Right ventricle myocardium inferior (tissue), 1 donor: ENCODE measurements at regions not wholly inside any gene's neighbourhood (a gene's known extent, or its start where the extent isn't known, plus 50 kb on each side); places are given as distances from the start of the nearest gene placed in this dataset.
"Not testable (repeated sequence)": the region's sequence is repeated elsewhere in the genome, so short reads cannot be mapped to it uniquely, and the experiment has no call there.

Experiments used
- ATAC-seq: fragments of 200-7000 bp; cut with Tn5 transposase; one replicate; pipeline ENCODE4 v1.9.1; 2020; ENCODE audit warnings: mild to moderate bottlenecking, moderate library complexity
- DNase-seq: peaks from one replicate; pipeline ENCODE4 v3.0.0; 2021; ENCODE audit errors: missing footprints
- intact Hi-C: fragments of 100-400 bp; cut with DNase I; formaldehyde crosslinking; loops from one replicate; pipeline ENCODE4 v1.11.0; 2022
- donor health status: DM: no; HTN: yes; CAD: no; lungs with severe emphysema.

DNA sequence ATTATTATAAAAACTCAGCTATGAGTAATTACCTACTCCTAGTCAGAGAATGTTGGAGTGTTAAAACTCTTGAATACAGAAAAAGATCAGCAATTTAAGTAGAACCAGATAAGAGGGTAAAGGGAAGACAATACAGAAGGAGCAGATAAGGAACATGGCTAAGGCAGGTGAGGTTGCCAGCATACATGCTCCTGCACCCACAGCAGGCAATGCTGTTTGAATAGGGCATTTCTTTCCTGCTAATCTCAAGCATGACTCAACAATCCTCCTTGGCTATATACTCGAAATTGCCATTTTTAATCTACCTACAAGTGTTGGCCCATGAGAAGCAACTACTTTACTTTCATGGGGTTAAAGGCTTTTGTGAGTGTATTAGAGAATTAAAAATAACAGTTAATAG lies 494.5 kb downstream of the DIPK2A start:
- intact Hi-C loops = no loop called here
- DNase-seq = no peak
- no peak for ATAC-seq

DNA sequence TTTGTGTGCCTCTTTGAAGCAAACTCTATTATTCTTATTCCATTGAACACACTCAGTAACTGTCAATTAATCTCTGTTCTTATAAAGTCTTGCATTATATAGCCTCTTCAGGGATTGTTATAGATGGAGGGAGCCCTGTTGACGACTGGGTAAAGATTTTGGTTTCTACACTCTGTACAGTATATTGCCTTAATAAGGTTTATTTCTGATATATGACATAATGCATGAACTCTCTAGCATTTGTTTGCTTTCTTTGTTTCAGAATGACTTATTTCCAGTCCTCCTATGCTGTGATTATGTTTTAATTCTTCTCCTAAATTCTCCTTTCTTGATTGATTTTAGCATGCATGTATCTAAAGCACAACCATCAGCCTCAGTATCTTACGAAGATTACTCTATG lies 494.9 kb downstream of the DIPK2A start:
- DNase-seq (no peak), ATAC-seq (no peak)
- intact Hi-C loops = no loop called here

- DNase-seq = no peak
- intact Hi-C loops = no loop called here
- ATAC-seq = no peak
These were observed 499.0 kb downstream of the DIPK2A start for GRCh38 chr3:144470666-144471065.

DNA sequence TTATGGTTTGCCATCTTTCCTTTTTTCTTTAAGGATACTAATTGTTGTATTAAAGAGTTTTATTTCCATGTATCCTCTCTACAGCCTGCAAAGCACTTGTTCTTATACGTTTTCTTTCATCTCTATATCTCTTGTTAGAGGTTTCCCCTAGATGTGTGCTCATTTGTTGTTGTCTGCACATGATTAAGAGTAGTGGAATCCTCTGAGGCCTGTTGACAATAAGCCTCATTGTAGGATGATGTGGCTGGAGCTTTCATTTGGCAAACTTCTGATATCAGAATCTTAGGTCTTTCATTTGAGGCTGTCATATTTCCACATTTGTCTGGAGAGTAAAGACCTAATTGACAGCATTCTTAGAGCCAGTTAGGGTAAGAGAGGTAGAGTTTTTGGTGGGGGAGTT lies 506.0 kb downstream of the DIPK2A start:
- ATAC-seq (no peak), DNase-seq (no peak)
- intact Hi-C loops = no loop called here

DNA sequence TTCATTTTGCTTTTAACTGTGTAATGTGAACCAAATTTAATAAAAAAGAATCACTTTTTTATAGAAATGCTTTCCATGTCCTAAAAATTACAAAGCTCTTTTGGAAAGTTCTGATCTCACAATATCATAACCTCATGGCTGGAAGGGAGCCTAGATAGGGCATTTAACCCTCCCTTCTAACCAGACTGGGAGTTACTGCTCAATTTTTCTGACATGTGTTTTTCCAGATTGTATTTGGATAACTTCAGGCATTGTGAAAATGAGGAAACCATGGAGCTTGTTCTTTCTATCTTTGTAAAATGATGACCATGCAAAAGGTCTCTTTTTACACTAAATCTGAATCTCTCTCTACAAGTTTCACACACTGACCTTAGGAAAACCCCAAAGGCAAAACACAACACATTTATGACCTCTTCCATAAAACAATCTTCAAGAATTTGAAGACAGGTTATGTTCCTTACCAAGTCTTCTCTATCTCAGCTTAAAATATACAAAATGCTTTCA lies 508.8 kb downstream of the DIPK2A start:
- ATAC-seq = no peak
- no peak for DNase-seq
- intact Hi-C loops = no loop called here

DNA sequence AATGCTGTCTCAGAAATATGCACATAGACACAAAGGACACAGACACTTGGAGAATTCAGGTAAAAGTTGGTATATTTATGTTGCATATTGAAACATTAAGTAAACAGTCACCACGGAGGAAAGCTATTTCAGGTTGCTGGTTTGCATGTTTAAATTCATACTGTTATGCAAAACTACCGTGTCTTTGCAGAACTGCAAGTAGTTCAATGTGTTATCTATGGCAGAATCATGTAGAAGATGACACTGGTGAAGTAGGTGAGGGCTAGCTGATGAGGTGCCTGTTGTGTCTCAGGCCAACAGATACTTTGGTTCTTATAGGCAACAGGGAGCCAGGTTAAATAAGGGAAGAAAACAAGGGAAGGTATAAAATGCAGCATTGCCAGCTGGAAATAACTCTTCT lies 511.3 kb downstream of the DIPK2A start:
- intact Hi-C loops = no loop called here
- DNase-seq (no peak), ATAC-seq (no peak)

- no peak for DNase-seq
- intact Hi-C loops = no loop called here
- no peak for ATAC-seq
These were observed 515.4 kb downstream of the DIPK2A start for GRCh38 chr3:144487011-144487410.

GRCh38 chr3:144488927-144489326 lies 517.3 kb downstream of the DIPK2A start:
- intact Hi-C loops = no loop called here
- ATAC-seq (no peak), DNase-seq (no peak)

DNA sequence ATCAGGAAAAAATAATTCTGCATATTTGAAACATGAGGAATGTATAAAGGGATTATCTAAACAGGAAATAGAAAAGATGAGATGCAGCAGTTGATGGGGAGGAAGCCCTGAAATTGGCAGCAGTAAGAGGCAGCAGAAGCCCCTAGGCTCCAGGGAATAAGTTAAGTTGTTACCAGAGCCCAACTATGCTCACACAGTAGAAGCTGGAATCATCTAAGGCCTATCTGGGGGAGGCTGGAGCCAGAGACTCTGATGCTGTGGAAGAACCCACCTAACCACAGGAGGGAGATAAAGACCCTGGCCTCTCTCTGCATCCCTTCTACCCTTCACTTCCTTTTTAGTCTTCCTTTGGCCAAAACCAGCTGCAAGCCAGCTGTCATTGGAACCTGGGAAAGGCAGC lies 519.7 kb downstream of the DIPK2A start:
- ATAC-seq (no peak), DNase-seq (no peak)
- intact Hi-C loops = no loop called here

GRCh38 chr3:144494651-144495050 lies 523.0 kb downstream of the DIPK2A start:
- DNase-seq, ATAC-seq, intact Hi-C loops: not testable (repeated sequence)

- no peak for DNase-seq
- intact Hi-C loops = no loop called here
- no peak for ATAC-seq
These were observed 524.7 kb downstream of the DIPK2A start for GRCh38 chr3:144496141-144496835.

- intact Hi-C loops = no loop called here
- ATAC-seq (no peak), DNase-seq (no peak)
These were observed 525.8 kb downstream of the DIPK2A start for GRCh38 chr3:144497452-144497851.

GRCh38 chr3:144499001-144499930 lies 527.6 kb downstream of the DIPK2A start:
- intact Hi-C loops = no loop called here
- no peak for DNase-seq
- no peak for ATAC-seq

- intact Hi-C loops = no loop called here
- ATAC-seq = no peak
- DNase-seq = no peak
These were observed 529.8 kb downstream of the DIPK2A start for GRCh38 chr3:144501467-144501866.

DNA sequence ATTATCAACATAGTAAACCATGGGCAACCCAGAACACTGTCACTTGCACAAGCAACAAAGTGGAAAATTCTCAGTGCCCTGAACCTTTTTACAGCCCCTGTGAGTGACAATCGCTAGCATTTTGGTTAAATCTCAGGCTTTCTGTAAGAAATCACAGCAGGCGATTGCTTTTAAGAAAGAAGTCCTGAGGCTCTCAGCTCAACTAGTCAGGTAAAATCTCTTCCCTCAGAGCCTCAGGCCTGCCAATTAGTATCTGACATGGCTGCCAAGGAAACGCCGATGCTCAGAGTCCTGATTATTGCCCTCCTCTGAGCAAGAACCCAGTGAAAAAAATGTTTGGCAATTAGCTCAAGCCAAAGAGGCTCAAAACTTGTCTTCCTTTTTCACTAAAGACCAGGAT lies 530.8 kb downstream of the DIPK2A start:
- no peak for DNase-seq
- ATAC-seq = no peak
- intact Hi-C loops = no loop called here

- ATAC-seq, DNase-seq, intact Hi-C loops: not testable (repeated sequence)
These were observed 534.8 kb downstream of the DIPK2A start for GRCh38 chr3:144506375-144506774.

DNA sequence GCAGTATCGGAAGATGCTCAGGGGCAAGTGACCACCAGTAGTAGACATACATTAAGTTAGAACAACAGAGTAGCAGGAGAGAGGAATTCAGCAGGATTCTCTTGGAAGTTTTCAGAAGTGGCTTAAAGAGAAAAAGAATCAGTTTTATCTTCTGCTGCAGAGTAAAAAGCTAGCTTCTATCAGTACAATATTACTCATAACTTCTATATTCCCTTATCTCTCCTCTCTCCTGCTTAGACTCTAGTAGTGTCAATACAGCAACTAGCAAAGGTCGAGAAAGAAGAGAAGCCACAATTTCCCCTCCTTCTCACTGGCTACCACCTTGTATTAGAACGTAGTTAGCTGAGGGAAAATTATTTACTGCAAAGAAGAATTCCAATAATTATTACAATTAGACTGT lies 539.7 kb downstream of the DIPK2A start:
- no peak for ATAC-seq
- intact Hi-C loops = no loop called here
- DNase-seq = no peak

- intact Hi-C loops = no loop called here
- no peak for DNase-seq
- no peak for ATAC-seq
These were observed 544.4 kb downstream of the DIPK2A start for GRCh38 chr3:144516026-144516425.

DNA sequence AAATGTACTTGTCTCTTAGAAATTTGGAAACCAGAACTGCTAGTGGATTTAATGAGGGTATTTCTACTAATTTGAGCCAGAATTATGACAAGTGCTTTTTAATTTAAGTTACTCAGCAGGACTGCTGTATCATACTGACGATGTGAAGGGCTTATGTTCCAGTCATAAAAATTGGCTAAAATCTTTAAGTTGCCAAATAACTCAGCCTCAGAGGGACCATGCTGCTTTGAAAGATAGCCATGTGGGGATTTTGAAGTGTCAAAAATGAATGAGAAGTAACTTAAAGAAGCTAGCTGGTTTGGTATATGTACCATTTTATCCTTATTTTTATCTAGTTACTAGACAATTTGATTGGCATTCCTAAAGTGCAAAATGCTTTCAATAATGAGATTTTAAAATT lies 545.0 kb downstream of the DIPK2A start:
- ATAC-seq = no peak
- intact Hi-C loops = no loop called here
- DNase-seq = no peak

- ATAC-seq (no peak), DNase-seq (no peak)
- intact Hi-C loops = no loop called here
These were observed 549.5 kb downstream of the DIPK2A start for GRCh38 chr3:144521131-144521530.
